HL-60 (cell line): ENCODE measurements at regions not wholly inside any gene's neighbourhood (a gene's known extent, or its start where the extent isn't known, plus 50 kb on each side); places are given as distances from the start of the nearest gene placed in this dataset.

ENCODE experiments used
- DNase-seq, 2 experiments: peaks; one replicate each; pipeline ENCODE4 v3.0.0-alpha.2; 2010 to 2020; ENCODE audit warnings: low read depth in 1 of 2, low spot score in 1 of 2
- H3K27ac ChIP-seq: fragments of 250-450 bp; sonication (Bioruptor Pico); replicated peaks from 2 replicates; pipeline ENCODE4 v1.5.1; 2020; ENCODE audit warnings: mild to moderate bottlenecking, moderate library complexity
- H3K27me3 ChIP-seq: fragments of 250-450 bp; sonication (Bioruptor Pico); 2 replicates; pipeline ENCODE4 v1.5.1; 2021; ENCODE audit warnings: mild to moderate bottlenecking, moderate library complexity; ENCODE audit not compliant: insufficient read depth, poor library complexity, severe bottlenecking
- H3K4me3 ChIP-seq: replicated peaks from 2 replicates; pipeline ENCODE4 v1.5.1; 2011; ENCODE audit warnings: mild to moderate bottlenecking, control low read depth, low read length; ENCODE audit not compliant: insufficient read depth
- CTCF ChIP-seq: IDR thresholded peaks from one replicate; pipeline ENCODE4 v1.5.1; 2011; ENCODE audit warnings: low read length, control low read depth, inconsistent platforms; ENCODE audit not compliant: insufficient read depth
- GABPA ChIP-seq: IDR thresholded peaks from 2 replicates; pipeline ENCODE4 v1.6.1; 2012; ENCODE audit warnings: low read depth
- POLR2AphosphoS5 ChIP-seq: IDR thresholded peaks from 2 replicates; pipeline ENCODE4 v1.6.1; 2012; ENCODE audit warnings: low read depth
- REST ChIP-seq: IDR thresholded peaks from 2 replicates; pipeline ENCODE4 v1.6.1; 2012; ENCODE audit warnings: low read depth; ENCODE audit not compliant: insufficient replicate concordance
- SPI1 ChIP-seq: IDR thresholded peaks from 2 replicates; pipeline ENCODE4 v1.6.1; 2012; ENCODE audit warnings: low read depth, mild to moderate bottlenecking, borderline replicate concordance

GRCh38 chr14:54230645-54231044 lies 166.2 kb upstream of the CDKN3 start:
- no peak for DNase-seq
- H3K4me3 ChIP-seq: no peak overlapping the region
- peaks cover 4% of the 10 kb centered on the region for H3K27me3 ChIP-seq
- no peak overlapping the region for H3K27ac ChIP-seq
- TF ChIP-seq SPI1: no peak
- no peak for TF ChIP-seq REST
- no peak for TF ChIP-seq CTCF
- no peak for TF ChIP-seq POLR2AphosphoS5
- TF ChIP-seq GABPA: no peak

GRCh38 chr14:54232735-54233134 lies 164.1 kb upstream of the CDKN3 start:
- Histone ChIP-seq H3K4me3 (no peak overlapping the region), H3K27ac (no peak overlapping the region), H3K27me3 (peaks cover 4% of the 10 kb centered on the region)
- no peak for DNase-seq
- TF ChIP-seq REST: no peak
- TF ChIP-seq CTCF: no peak
- no peak for TF ChIP-seq GABPA
- no peak for TF ChIP-seq SPI1
- TF ChIP-seq POLR2AphosphoS5: no peak

- no peaks in the 10 kb centered on the region for H3K27me3 ChIP-seq
- TF ChIP-seq POLR2AphosphoS5 (no peak), GABPA (no peak), SPI1 (no peak), REST (no peak), CTCF (no peak)
- DNase-seq: no peak
Observed at GRCh38 chr14:54241517-54241916, 155.3 kb upstream of the CDKN3 start.

More at GRCh38 chr14:54241517-54241916, 155.3 kb upstream of the CDKN3 start:
- no peak overlapping the region for H3K4me3 ChIP-seq
- no peak overlapping the region for H3K27ac ChIP-seq
